Mesothelial cell of epicardium (in vitro differentiated cells): ENCODE measurements at regions not wholly inside any gene's neighbourhood (a gene's known extent, or its start where the extent isn't known, plus 50 kb on each side); places are given as distances from the start of the nearest gene placed in this dataset.
"Not testable (repeated sequence)": the region's sequence is repeated elsewhere in the genome, so short reads cannot be mapped to it uniquely, and the experiment has no call there.

Source experiments
- DNase-seq, 2 experiments: peaks; one replicate each; pipeline ENCODE4 v3.0.0; 2021; ENCODE audit warnings: low spot score in 2 of 2; ENCODE audit not compliant: unreplicated experiment in 2 of 2
- H3K27ac Mint-ChIP-seq: 2 replicates; pipeline ENCODE4 v1.8.0; 2021; ENCODE audit warnings: mixed read lengths
- H3K27me3 Mint-ChIP-seq: 2 replicates; pipeline ENCODE4 v1.8.0; 2021; ENCODE audit warnings: low read depth, mixed read lengths
- H3K36me3 Mint-ChIP-seq: 2 replicates; pipeline ENCODE4 v1.8.0; 2021; ENCODE audit warnings: mixed read lengths
- H3K4me1 Mint-ChIP-seq: 2 replicates; pipeline ENCODE4 v1.8.0; 2021; ENCODE audit warnings: mixed read lengths
- H3K4me3 Mint-ChIP-seq: 2 replicates; pipeline ENCODE4 v1.8.0; 2021; ENCODE audit warnings: mild to moderate bottlenecking, moderate library complexity, mixed read lengths
- H3K9me3 Mint-ChIP-seq: 2 replicates; pipeline ENCODE4 v1.8.0; 2021; ENCODE audit warnings: mixed read lengths
- CTCF ChIP-seq: fragments of 200-600 bp; sonication (generic); IDR thresholded peaks from one replicate; pipeline ENCODE4 v1.5.0; 2021; ENCODE audit warnings: antibody characterized with exemption; ENCODE audit not compliant: unreplicated experiment

DNA sequence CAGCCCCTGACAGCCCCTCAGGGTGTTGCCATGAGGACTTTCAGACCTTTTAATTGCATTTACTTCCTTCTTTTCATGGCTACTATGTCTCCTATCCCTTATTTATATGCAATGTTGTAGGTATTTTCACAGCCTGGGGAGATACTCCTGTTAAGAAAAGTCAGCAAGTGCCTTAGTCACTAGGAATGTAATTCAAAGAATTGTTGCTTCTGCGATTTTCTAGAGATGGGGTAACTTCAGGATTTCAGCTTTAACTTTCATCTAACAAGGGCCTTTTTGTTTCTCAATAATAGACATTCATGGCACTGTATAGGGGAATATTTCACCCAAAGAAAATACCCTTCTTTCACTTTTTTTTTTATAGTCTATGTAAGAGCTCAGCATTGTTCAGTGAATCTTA, 533.3 kb upstream of the MIS18BP1 start:
- no peak for TF ChIP-seq CTCF
- no peak overlapping the region for H3K27ac Mint-ChIP-seq
- H3K36me3 Mint-ChIP-seq = no peaks in the 10 kb centered on the region
- H3K4me3 Mint-ChIP-seq = no peak overlapping the region
- no peaks in the 10 kb centered on the region for H3K4me1 Mint-ChIP-seq
- no peak for DNase-seq
- no peaks in the 10 kb centered on the region for H3K27me3 Mint-ChIP-seq
- H3K9me3 Mint-ChIP-seq = peaks cover 60% of the 10 kb centered on the region

GRCh38 chr14:45785240-45785639, 532.2 kb upstream of the MIS18BP1 start:
- Mint-ChIP-seq H3K36me3 (no peaks in the 10 kb centered on the region), H3K4me3 (no peak overlapping the region), H3K27ac (no peak overlapping the region), H3K4me1 (no peaks in the 10 kb centered on the region), H3K27me3 (no peaks in the 10 kb centered on the region), H3K9me3 (peaks cover 69% of the 10 kb centered on the region)
- TF ChIP-seq CTCF = no peak
- no peak for DNase-seq

DNA sequence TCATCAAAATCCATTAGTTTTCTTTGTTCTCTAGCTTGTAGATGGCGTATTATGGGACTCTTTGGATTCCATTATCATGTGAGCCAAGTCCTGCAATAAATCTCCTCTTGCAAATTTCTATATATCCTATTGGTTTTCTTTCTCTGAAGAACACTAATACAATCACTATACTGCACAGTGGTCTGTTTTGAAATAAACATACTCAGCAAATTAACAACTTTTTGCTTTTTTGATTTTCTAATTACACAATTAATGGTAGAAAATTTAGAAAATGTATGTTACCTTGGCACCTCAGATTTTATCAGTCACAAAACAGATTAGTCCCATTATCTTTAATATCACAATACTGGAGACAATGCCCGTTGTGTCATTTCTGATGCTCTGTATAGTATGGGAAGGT, 513.2 kb upstream of the MIS18BP1 start:
- Mint-ChIP-seq H3K4me3 (no peak overlapping the region), H3K4me1 (no peaks in the 10 kb centered on the region), H3K27me3 (no peaks in the 10 kb centered on the region), H3K27ac (no peak overlapping the region), H3K36me3 (no peaks in the 10 kb centered on the region), H3K9me3 (peaks cover 7% of the 10 kb centered on the region)
- TF ChIP-seq CTCF = no peak
- no peak for DNase-seq

GRCh38 chr14:45757655-45758054, 504.7 kb upstream of the MIS18BP1 start:
- Mint-ChIP-seq H3K27me3 (no peaks in the 10 kb centered on the region), H3K9me3 (peaks cover 52% of the 10 kb centered on the region), H3K4me3 (no peak overlapping the region), H3K36me3 (no peaks in the 10 kb centered on the region), H3K4me1 (no peaks in the 10 kb centered on the region), H3K27ac (no peak overlapping the region)
- DNase-seq = no peak
- no peak for TF ChIP-seq CTCF

GRCh38 chr14:45756412-45756811, 503.4 kb upstream of the MIS18BP1 start:
- H3K27me3 Mint-ChIP-seq, H3K4me1 Mint-ChIP-seq, H3K36me3 Mint-ChIP-seq, H3K27ac Mint-ChIP-seq, H3K4me3 Mint-ChIP-seq, DNase-seq: not testable (repeated sequence)
- peaks cover 52% of the 10 kb centered on the region for H3K9me3 Mint-ChIP-seq

- no peak overlapping the region for H3K4me3 Mint-ChIP-seq
- H3K4me1 Mint-ChIP-seq = no peaks in the 10 kb centered on the region
- H3K27me3 Mint-ChIP-seq = peaks cover 13% of the 10 kb centered on the region
- DNase-seq = no peak
- H3K27ac Mint-ChIP-seq = no peak overlapping the region
- H3K9me3 Mint-ChIP-seq = no peaks in the 10 kb centered on the region
- TF ChIP-seq CTCF = no peak
- no peaks in the 10 kb centered on the region for H3K36me3 Mint-ChIP-seq
Observed at GRCh38 chr14:45743884-45744283, 490.9 kb upstream of the MIS18BP1 start.
